MM.1S (cell line): ENCODE measurements at regions not wholly inside any gene's neighbourhood (a gene's known extent, or its start where the extent isn't known, plus 50 kb on each side); places are given as distances from the start of the nearest gene placed in this dataset.

Experiments
- EZH2 ChIP-seq: fragments of 300-600 bp; sonication (generic); optimal IDR thresholded peaks from 2 replicates; pipeline ENCODE3; 2017; ENCODE audit warnings: low read depth, mild to moderate bottlenecking, antibody characterized with exemption, low read length, mixed read lengths
- TF ChIP-seq, protein P1 (sequence below): fragments of 300-600 bp; sonication (generic); IDR thresholded peaks from 2 replicates; pipeline ENCODE4 v1.5.1; 2016; ENCODE audit warnings: antibody characterized with exemption, low read length, mixed read lengths

DNA sequence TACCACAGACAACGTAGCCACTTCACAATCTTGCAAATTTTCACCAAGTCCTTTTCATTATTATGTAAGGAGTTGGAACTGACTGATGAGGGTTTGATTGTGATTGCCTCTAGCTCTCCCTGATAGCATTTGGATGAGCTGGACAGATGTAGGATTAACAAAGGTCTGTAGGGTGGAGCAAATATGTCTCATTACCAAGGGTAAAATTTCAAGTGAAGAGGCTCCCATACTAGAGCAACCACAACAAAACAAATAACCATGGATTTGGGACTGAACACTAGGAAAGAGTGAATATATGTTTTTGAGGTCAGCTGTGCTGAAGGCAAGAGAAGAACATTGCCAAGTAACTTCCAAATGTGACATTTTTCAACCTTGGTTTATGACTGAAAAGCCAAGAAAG is 281.7 kb downstream of the NEBL start:
- TF ChIP-seq, protein P1, sequence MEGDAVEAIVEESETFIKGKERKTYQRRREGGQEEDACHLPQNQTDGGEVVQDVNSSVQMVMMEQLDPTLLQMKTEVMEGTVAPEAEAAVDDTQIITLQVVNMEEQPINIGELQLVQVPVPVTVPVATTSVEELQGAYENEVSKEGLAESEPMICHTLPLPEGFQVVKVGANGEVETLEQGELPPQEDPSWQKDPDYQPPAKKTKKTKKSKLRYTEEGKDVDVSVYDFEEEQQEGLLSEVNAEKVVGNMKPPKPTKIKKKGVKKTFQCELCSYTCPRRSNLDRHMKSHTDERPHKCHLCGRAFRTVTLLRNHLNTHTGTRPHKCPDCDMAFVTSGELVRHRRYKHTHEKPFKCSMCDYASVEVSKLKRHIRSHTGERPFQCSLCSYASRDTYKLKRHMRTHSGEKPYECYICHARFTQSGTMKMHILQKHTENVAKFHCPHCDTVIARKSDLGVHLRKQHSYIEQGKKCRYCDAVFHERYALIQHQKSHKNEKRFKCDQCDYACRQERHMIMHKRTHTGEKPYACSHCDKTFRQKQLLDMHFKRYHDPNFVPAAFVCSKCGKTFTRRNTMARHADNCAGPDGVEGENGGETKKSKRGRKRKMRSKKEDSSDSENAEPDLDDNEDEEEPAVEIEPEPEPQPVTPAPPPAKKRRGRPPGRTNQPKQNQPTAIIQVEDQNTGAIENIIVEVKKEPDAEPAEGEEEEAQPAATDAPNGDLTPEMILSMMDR: no peak
- no peak for TF ChIP-seq EZH2
